H1 (cell line): ENCODE measurements at regions not wholly inside any gene's neighbourhood (a gene's known extent, or its start where the extent isn't known, plus 50 kb on each side); places are given as distances from the start of the nearest gene placed in this dataset.

Experiments
- CTCF ChIA-PET: fragments of 300-600 bp; sonication (Branson Sonifier 250); formaldehyde crosslinking; loops from one replicate; lab custom pipeline; 2021; ENCODE audit not compliant: partially characterized antibody; lab: Charles Lee
- POLR2A ChIA-PET: fragments of 300-600 bp; sonication (Branson Sonifier 250); formaldehyde crosslinking; loops from one replicate; lab custom pipeline; 2021; ENCODE audit warnings: inconsistent platforms; ENCODE audit not compliant: partially characterized antibody; lab: Charles Lee
- DNase-seq, 2 experiments: peaks; one replicate each; pipeline versions ENCODE4 v3.0.0 to v3.0.0-alpha.2; 2010 to 2022; ENCODE audit warnings: low spot score in 2 of 2, low read depth in 1 of 2, mixed read lengths in 1 of 2
- FAIRE-seq: peaks from 2 replicates; lab custom pipeline; 2011; peaks lifted over from hg19 to GRCh38; lab: Jason Lieb, UNC
- H2AFZ ChIP-seq: 2 replicates; pipeline ENCODE4 v1.8.1; 2012; ENCODE audit warnings: low read length, inconsistent platforms
- H2AK5ac ChIP-seq: 2 replicates; pipeline ENCODE4 v1.6.1; 2013; ENCODE audit warnings: low read depth, low read length
- H2BK120ac ChIP-seq: replicated peaks from 2 replicates; pipeline ENCODE3; 2013; ENCODE audit warnings: low read depth, low read length, inconsistent platforms
- H2BK12ac ChIP-seq: 2 replicates; pipeline ENCODE4 v1.6.1; 2013; ENCODE audit warnings: low read depth, low read length
- H2BK15ac ChIP-seq: 2 replicates; pipeline ENCODE4 v1.6.1; 2013; ENCODE audit warnings: low read length
- H2BK20ac ChIP-seq: 2 replicates; pipeline ENCODE4 v1.6.1; 2013; ENCODE audit warnings: low read length
- H2BK5ac ChIP-seq: 2 replicates; pipeline ENCODE4 v1.6.1; 2013; ENCODE audit warnings: low read depth, low read length
- H3K14ac ChIP-seq: 2 replicates; pipeline ENCODE4 v1.6.1; 2013; ENCODE audit warnings: inconsistent platforms; ENCODE audit not compliant: insufficient read length
- H3K18ac ChIP-seq: 2 replicates; pipeline ENCODE4 v1.6.1; 2013; ENCODE audit warnings: low read length; ENCODE audit errors: extremely low read depth
- H3K23ac ChIP-seq: 2 replicates; pipeline ENCODE4 v1.6.1; 2013; ENCODE audit warnings: inconsistent platforms; ENCODE audit not compliant: insufficient read length
- H3K23me2 ChIP-seq: 2 replicates; pipeline ENCODE4 v1.6.1; 2013; ENCODE audit warnings: low read depth, low read length
- H3K27ac ChIP-seq: 2 replicates; pipeline ENCODE4 v1.6.1; 2011; ENCODE audit warnings: low read depth, low read length, inconsistent platforms
- H3K27me3 ChIP-seq, 4 experiments: replicated peaks in 1 of 4; 1 replicate in 1 of 4; 2 replicates in 3 of 4; pipeline versions ENCODE4 v1.6.1 to v1.8.1; 2011 to 2013; ENCODE audit warnings: low read length in 3 of 4, mild to moderate bottlenecking in 3 of 4, inconsistent platforms in 2 of 4, mixed read lengths in 2 of 4, moderate library complexity in 1 of 4; ENCODE audit not compliant: control insufficient read depth in 3 of 4, insufficient read depth in 3 of 4; ENCODE audit errors: extremely low read depth in 1 of 4
- H3K36me3 ChIP-seq, 4 experiments: 2 replicates each; pipeline versions ENCODE4 v1.6.1 to v1.8.1; 2011 to 2013; ENCODE audit warnings: mild to moderate bottlenecking in 4 of 4, low read length in 3 of 4, moderate library complexity in 2 of 4, control low read depth in 1 of 4, inconsistent platforms in 1 of 4; ENCODE audit not compliant: insufficient read depth in 4 of 4, control insufficient read depth in 2 of 4
- H3K4ac ChIP-seq: replicated peaks from 2 replicates; pipeline ENCODE3; 2013; ENCODE audit warnings: low read length, low read depth, mixed read lengths, inconsistent platforms; ENCODE audit not compliant: insufficient read length
- H3K4me1 ChIP-seq, 4 experiments: replicated peaks in 1 of 4; 1 replicate in 1 of 4; 2 replicates in 3 of 4; pipeline versions ENCODE4 v1.6.1 to v1.8.1; 2011 to 2013; ENCODE audit warnings: low read length in 3 of 4, inconsistent platforms in 2 of 4, mixed read lengths in 1 of 4; ENCODE audit not compliant: insufficient read depth in 4 of 4, control insufficient read depth in 3 of 4
- H3K4me2 ChIP-seq, 2 experiments: 2 replicates each; pipeline versions ENCODE4 v1.6.1 to v1.8.1; 2011 to 2013; ENCODE audit warnings: low read depth in 2 of 2, low read length in 2 of 2, control low read depth in 1 of 2, inconsistent platforms in 1 of 2, mild to moderate bottlenecking in 1 of 2; ENCODE audit not compliant: insufficient read depth in 1 of 2
- H3K4me3 ChIP-seq, 4 experiments: fragments of 200-600, 300-600 bp in 1 of 4; sonication (generic), shearing (Covaris generic), sonication (Bioruptor Twin) in 1 of 4; 2 replicates each; pipeline versions ENCODE4 v1.5.1 to v1.8.1; 2011 to 2016; ENCODE audit warnings: low read length in 4 of 4, low read depth in 3 of 4, control low read depth in 2 of 4, inconsistent platforms in 2 of 4, mild to moderate bottlenecking in 2 of 4, mixed read lengths in 1 of 4, moderate library complexity in 1 of 4; ENCODE audit not compliant: insufficient read depth in 2 of 4; ENCODE audit errors: extremely low read depth in 1 of 4
- H3K56ac ChIP-seq: replicated peaks from 2 replicates; pipeline ENCODE3; 2013; ENCODE audit warnings: low read depth, mild to moderate bottlenecking, mixed read lengths, low read length, inconsistent platforms; ENCODE audit not compliant: insufficient read length
- H3K79me1 ChIP-seq: 2 replicates; pipeline ENCODE4 v1.6.1; 2013; ENCODE audit warnings: low read depth, low read length, control low read depth
- H3K79me2 ChIP-seq, 2 experiments: 2 replicates each; pipeline versions ENCODE4 v1.6.1 to v1.8.1; 2012 to 2013; ENCODE audit warnings: low read length in 2 of 2, mild to moderate bottlenecking in 2 of 2, inconsistent platforms in 1 of 2; ENCODE audit not compliant: insufficient read depth in 2 of 2, control insufficient read depth in 1 of 2
- H3K9ac ChIP-seq, 4 experiments: replicated peaks in 1 of 4; 1 replicate in 1 of 4; 2 replicates in 3 of 4; pipeline versions ENCODE4 v1.6.1 to v1.8.1; 2011 to 2013; ENCODE audit warnings: low read depth in 3 of 4, low read length in 3 of 4, control low read depth in 2 of 4, mild to moderate bottlenecking in 2 of 4, moderate library complexity in 2 of 4, inconsistent platforms in 1 of 4; ENCODE audit errors: extremely low read depth in 1 of 4
- H3K9me3 ChIP-seq, 2 experiments: 2 replicates each; pipeline versions ENCODE4 v1.6.1 to v1.8.1; 2012 to 2013; ENCODE audit warnings: mild to moderate bottlenecking in 2 of 2, moderate library complexity in 2 of 2, control low read depth in 1 of 2, inconsistent platforms in 1 of 2, low read depth in 1 of 2, low read length in 1 of 2, mixed read lengths in 1 of 2; ENCODE audit not compliant: insufficient read depth in 2 of 2
- H4K20me1 ChIP-seq, 2 experiments: replicated peaks in 1 of 2; 2 replicates each; pipeline versions ENCODE3 to v1.8.1; 2011 to 2013; ENCODE audit warnings: inconsistent platforms in 2 of 2, low read length in 2 of 2, mild to moderate bottlenecking in 1 of 2; ENCODE audit not compliant: insufficient read depth in 2 of 2, control insufficient read depth in 1 of 2
- H4K5ac ChIP-seq: 2 replicates; pipeline ENCODE4 v1.6.1; 2013; ENCODE audit warnings: low read length, low read depth, mixed read lengths, inconsistent platforms; ENCODE audit not compliant: insufficient read length
- H4K8ac ChIP-seq: 2 replicates; pipeline ENCODE4 v1.8.0; 2013; ENCODE audit warnings: mild to moderate bottlenecking, moderate library complexity, low read length, inconsistent platforms; ENCODE audit not compliant: insufficient read depth; ENCODE audit errors: extremely low read depth
- H4K91ac ChIP-seq: replicated peaks from 2 replicates; pipeline ENCODE3; 2013; ENCODE audit warnings: low read length, mixed read lengths, inconsistent platforms; ENCODE audit not compliant: insufficient read length
- E2F6 ChIP-seq: IDR thresholded peaks from 2 replicates; pipeline ENCODE4 v1.6.1; 2012; ENCODE audit warnings: inconsistent platforms
- EP300 ChIP-seq, 2 experiments: IDR thresholded peaks; 1 replicate in 1 of 2; 2 replicates in 1 of 2; pipeline ENCODE4 v1.6.1; 2011 to 2012; ENCODE audit warnings: low read depth in 2 of 2, low read length in 2 of 2, mild to moderate bottlenecking in 2 of 2, borderline replicate concordance in 1 of 2, inconsistent platforms in 1 of 2, moderate library complexity in 1 of 2
- JUN ChIP-seq: IDR thresholded peaks from 2 replicates; pipeline ENCODE4 v1.6.1; 2011; ENCODE audit warnings: low read depth, mild to moderate bottlenecking, improper control_type of control experiment, low read length
- POU5F1 ChIP-seq: IDR thresholded peaks from 2 replicates; pipeline ENCODE4 v1.6.1; 2011; ENCODE audit warnings: low read depth, mild to moderate bottlenecking, low read length, moderate library complexity
- SIN3A ChIP-seq, 2 experiments: IDR thresholded peaks in 1 of 2; conservative IDR thresholded peaks in 1 of 2; 2 replicates each; pipeline ENCODE4 v1.6.1; 2011 to 2012; ENCODE audit warnings: low read length in 2 of 2, improper control_type of control experiment in 1 of 2, low read depth in 1 of 2, mild to moderate bottlenecking in 1 of 2
- WGBS, 2 experiments: shearing (Covaris generic) in 1 of 2; methylation state at CpG; one replicate each; pipeline versions ENCODE4 v1.1.6 to v1.1.7; 2013 to 2015; ENCODE audit warnings: low lambda C conversion rate in 2 of 2, mixed read lengths in 2 of 2, inconsistent platforms in 1 of 2, low coverage in 1 of 2, missing lambda C conversion rate in 1 of 2; ENCODE audit not compliant: insufficient replicate concordance in 2 of 2, insufficient coverage in 1 of 2, insufficient read length in 1 of 2; ENCODE audit errors: extremely low coverage in 1 of 2, missing lambda C conversion rate in 1 of 2; 5-methylcytosine and 5-hydroxymethylcytosine counted together

GRCh38 chr15:61726166-61726565, 334.1 kb downstream of the VPS13C start:
- H3K27me3 ChIP-seq: peaks cover 0 to 3% (median 0%) of the 10 kb centered on the region in 4 experiments; a peak in 1 of 7 replicates
- H3K9ac ChIP-seq: no peak overlapping the region
- H2BK5ac ChIP-seq: no peak overlapping the region
- H3K9me3 ChIP-seq: no peaks in the 10 kb centered on the region
- no peak overlapping the region for H2BK15ac ChIP-seq
- TF ChIP-seq SIN3A (conservative IDR thresholded peaks at IDR 0.05 in 1 of 2, IDR thresholded peaks at IDR 0.05 in 1 of 2; ENCODE audit: low read depth in 1 of 2, low read length in 2 of 2) (no peak), E2F6 (no peak), POU5F1 (no peak), JUN (no peak), EP300 (IDR thresholded peaks at IDR 0.05; ENCODE audit: borderline replicate concordance in 1 of 2, low read depth in 2 of 2, low read length in 2 of 2) (no peak)
- no peak overlapping the region for H3K4ac ChIP-seq
- H3K18ac ChIP-seq: no peak overlapping the region
- DNase-seq: no peak
- H3K23me2 ChIP-seq: no peaks in the 10 kb centered on the region
- no peaks in the 10 kb centered on the region for H4K20me1 ChIP-seq
- FAIRE-seq: no peak
- H3K27ac ChIP-seq: no peak overlapping the region
- H2BK20ac ChIP-seq: no peak overlapping the region
- H2BK12ac ChIP-seq: no peak overlapping the region
- H3K4me2 ChIP-seq: no peak overlapping the region
- H3K56ac ChIP-seq: no peak overlapping the region
- H3K14ac ChIP-seq: no peak overlapping the region
- H2AFZ ChIP-seq: no peak overlapping the region
- ChIA-PET POLR2A (no interaction called here), CTCF (no interaction called here)
- no peak overlapping the region for H3K4me3 ChIP-seq
- H3K36me3 ChIP-seq: no peaks in the 10 kb centered on the region
- H2BK120ac ChIP-seq: no peak overlapping the region
- H3K23ac ChIP-seq: no peak overlapping the region
- H4K91ac ChIP-seq: no peak overlapping the region
- no peaks in the 10 kb centered on the region for H3K4me1 ChIP-seq
- no peaks in the 10 kb centered on the region for H3K79me2 ChIP-seq
- no peak overlapping the region for H4K5ac ChIP-seq
- WGBS, 2 experiments: 94% methylated on average over 7 of the region's 7 CpGs; no CpG with 5 or more reads in 1 of the 2 experiments
- H3K79me1 ChIP-seq: no peaks in the 10 kb centered on the region
- no peak overlapping the region for H4K8ac ChIP-seq
- no peak overlapping the region for H2AK5ac ChIP-seq
